Esophagus muscularis mucosa (tissue), 3 donors: ENCODE measurements at regions not wholly inside any gene's neighbourhood (a gene's known extent, or its start where the extent isn't known, plus 50 kb on each side); places are given as distances from the start of the nearest gene placed in this dataset.

Experiments
- CTCF ChIP-seq, 3 experiments: fragments of 200-600 bp in 2 of 3; fragments of 450-650 bp in 1 of 3; sonication (generic) in 2 of 3; IDR thresholded peaks; one replicate each; pipeline ENCODE4 v1.5.1; 2017 to 2019; ENCODE audit warnings: antibody characterized with exemption in 3 of 3, mild to moderate bottlenecking in 2 of 3, moderate library complexity in 1 of 3
- EP300 ChIP-seq: sonication (generic); formaldehyde crosslinking; IDR thresholded peaks from one replicate; pipeline ENCODE4 v1.6.1; 2017; ENCODE audit warnings: antibody characterized with exemption

GRCh38 chr5:58149746-58150145 is 310.1 kb downstream of the PLK2 start:
- no peak for TF ChIP-seq EP300
- TF ChIP-seq CTCF (IDR thresholded peaks at IDR 0.05), result no peak
